HG02798 (cell line): ENCODE measurements at regions not wholly inside any gene's neighbourhood (a gene's known extent, or its start where the extent isn't known, plus 50 kb on each side); places are given as distances from the start of the nearest gene placed in this dataset.
"Not testable (repeated sequence)": the region's sequence is repeated elsewhere in the genome, so short reads cannot be mapped to it uniquely, and the experiment has no call there.

Experiments
- ATAC-seq: cut with Tn5 transposase; IDR thresholded peaks from one replicate; pipeline ENCODE4 v1.9.1; 2021; ENCODE audit warnings: mild to moderate bottlenecking; ENCODE audit not compliant: unreplicated experiment, poor library complexity

DNA sequence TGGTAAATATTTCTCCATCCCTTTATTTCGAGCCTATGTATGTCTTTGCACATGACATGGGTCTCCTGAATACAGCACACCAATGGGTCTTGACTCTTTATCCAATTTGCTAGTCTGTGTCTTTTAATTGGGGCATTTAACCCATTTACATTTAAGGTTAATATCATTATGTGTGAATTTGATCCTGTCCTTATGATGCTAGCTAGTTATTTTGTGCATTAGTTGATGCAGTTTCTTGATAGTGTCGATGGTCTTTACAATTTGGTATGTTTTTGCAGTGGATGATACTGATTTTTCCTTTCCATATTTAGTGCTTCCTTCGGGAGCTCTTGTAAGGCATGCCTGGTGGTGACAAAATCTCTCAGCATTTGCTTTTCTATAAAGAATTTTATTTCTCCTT lies 1675.9 kb downstream of the OTOL1 start:
- ATAC-seq, result not testable (repeated sequence)

DNA sequence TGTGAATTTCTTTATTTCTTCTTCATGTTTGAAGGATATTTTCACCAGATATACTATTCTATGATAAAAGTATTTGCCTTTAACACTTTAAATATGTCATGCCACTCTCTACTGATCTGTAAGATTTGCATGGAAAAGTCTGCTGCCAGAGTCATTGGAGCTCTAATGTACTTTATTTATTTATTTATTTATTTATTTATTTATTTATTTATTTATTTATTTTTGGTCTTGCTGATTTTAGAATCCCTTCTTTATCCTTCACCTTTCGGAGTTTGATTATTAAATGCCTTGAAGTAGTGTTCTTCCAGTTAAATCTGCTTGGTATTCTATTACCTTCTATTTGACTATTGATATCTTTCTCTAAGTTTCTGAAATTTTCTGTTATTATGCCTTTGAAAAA lies 1669.6 kb downstream of the OTOL1 start:
- ATAC-seq, result no peak

DNA sequence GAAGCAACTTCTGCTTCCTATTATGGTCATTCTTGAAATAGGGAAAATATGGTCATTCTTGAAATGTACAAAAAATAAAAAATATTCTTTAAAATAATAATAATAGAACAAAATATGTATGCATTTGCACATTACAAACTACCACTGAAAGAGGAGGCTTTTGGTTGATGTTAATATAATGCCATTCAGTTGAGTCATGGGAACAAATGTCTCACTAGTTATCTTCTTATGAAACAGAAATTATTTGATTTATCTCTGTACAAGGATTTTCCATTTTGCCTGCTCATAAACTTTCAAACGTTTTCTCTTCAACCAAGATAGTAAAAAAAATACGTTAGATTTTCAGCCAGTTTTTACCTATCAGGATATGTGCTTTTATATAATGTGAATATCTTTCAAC lies 1662.7 kb downstream of the OTOL1 start:
- ATAC-seq, result no peak

DNA sequence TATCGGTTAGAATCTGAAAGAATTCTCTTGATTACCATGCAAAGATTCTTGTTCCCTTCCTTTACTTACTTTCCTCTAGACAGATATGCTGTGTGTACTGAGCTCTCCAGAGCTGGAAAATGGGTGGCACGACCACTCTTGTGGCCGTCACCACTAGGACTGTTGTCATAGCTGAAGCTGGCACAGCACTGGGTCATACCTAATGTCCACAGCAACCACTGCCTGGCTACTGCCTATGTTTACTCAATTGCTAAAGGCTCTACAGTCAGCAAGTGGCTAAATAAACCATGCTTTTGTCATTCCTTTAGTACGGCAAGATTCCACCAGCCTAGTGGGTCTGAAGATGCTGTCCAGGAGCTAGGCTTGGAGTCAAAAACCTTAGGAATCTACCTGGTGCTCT lies 1643.0 kb downstream of the OTOL1 start:
- no peak for ATAC-seq

DNA sequence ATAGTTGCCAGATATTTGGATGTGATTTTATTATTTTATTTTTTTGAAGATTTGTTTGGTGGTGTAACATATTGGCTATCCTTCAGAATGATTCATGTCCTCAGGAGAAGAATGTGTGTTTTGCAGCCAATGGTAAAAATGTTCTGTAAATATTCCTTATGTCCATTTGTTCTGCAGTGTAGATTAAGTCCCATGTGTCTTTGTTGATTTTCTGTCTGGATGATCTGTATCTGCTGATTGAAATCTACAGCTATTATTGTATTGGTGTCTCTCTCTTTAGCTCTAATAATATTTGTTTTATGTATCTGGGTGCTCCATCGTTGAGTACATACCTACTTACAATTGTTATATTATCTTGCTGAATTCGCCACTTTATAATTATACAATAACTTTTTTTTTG lies 1641.7 kb downstream of the OTOL1 start:
- no peak for ATAC-seq

DNA sequence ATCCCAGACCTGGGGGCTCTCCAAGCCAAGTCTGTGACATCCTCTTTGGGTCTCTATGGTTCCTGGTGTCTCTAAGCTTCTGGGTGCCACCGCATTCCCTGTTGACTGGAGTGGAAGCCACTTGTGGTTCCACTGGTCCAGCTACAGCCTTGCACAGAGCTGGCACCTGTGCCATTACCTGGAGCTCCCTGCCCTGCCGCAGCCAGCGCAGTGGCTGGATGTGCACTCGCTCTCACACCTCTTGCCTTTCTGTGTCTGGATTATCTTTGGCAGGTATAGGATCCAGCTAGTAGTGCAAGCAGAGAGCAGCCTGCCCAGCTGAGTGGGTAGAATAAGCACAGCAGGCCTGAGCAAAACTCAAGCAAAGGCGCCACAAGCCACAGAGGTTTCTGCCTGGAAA lies 1635.5 kb downstream of the OTOL1 start:
- ATAC-seq, result no peak

- no peak for ATAC-seq
These were observed 1632.7 kb downstream of the OTOL1 start for GRCh38 chr3:163129287-163129686.

GRCh38 chr3:163126115-163126514 lies 1629.5 kb downstream of the OTOL1 start:
- ATAC-seq, result no peak
